ENCODE measurements at regions not wholly inside any gene's neighbourhood (a gene's known extent, or its start where the extent isn't known, plus 50 kb on each side); places are given as distances from the start of the nearest gene placed in this dataset.

GRCh38 chr10:76644476-76644875 lies 993.1 kb downstream of the KCNMA1 start:
- DNase-seq (ENCODE audit: low spot score in 2 of 2) = no peak
- 92 to 93% methylated on average over 2 of the region's 2 CpGs for WGBS, 2 donors
- H3K4me3 ChIP-seq (ENCODE audit: low read depth, poor library complexity, severe bottlenecking) = no peak overlapping the region
- intact Hi-C loops (cut with DNase I; ENCODE audit: low total_unique reads) = no loop called here
- no peak for TF ChIP-seq CTCF (IDR thresholded peaks at IDR 0.05)

- TF ChIP-seq POLR2A (IDR thresholded peaks at IDR 0.05) (no peak), CTCF (IDR thresholded peaks at IDR 0.05) (no peak)
- WGBS, 2 donors = 20 to 51% methylated on average over 4 of the region's 4 CpGs
- intact Hi-C loops (cut with DNase I; ENCODE audit: low total_unique reads) = no loop called here
- DNase-seq (ENCODE audit: low spot score in 2 of 2) = peak; percentile 50 to 89
- no peak overlapping the region for H3K4me3 ChIP-seq (ENCODE audit: low read depth, poor library complexity, severe bottlenecking)
Observed at GRCh38 chr10:76643511-76643911, 994.1 kb downstream of the KCNMA1 start.

GRCh38 chr10:76642358-76642757 lies 995.2 kb downstream of the KCNMA1 start:
- whole genome bisulfite sequencing, 2 donors = 63 to 66% methylated on average over 1 of the region's 1 CpG
- DNase-seq (ENCODE audit: low spot score in 2 of 2) = no peak
- no peak overlapping the region for H3K4me3 ChIP-seq (ENCODE audit: low read depth, poor library complexity, severe bottlenecking)
- intact Hi-C loops (cut with DNase I; ENCODE audit: low total_unique reads) = no loop called here
- TF ChIP-seq CTCF (IDR thresholded peaks at IDR 0.05) (no peak), POLR2A (IDR thresholded peaks at IDR 0.05) (no peak)

GRCh38 chr10:76641215-76641614 lies 996.4 kb downstream of the KCNMA1 start:
- TF ChIP-seq POLR2A (IDR thresholded peaks at IDR 0.05) (no peak), CTCF (IDR thresholded peaks at IDR 0.05) (no peak)
- DNase-seq (ENCODE audit: low spot score in 2 of 2) = no peak
- H3K4me3 ChIP-seq (ENCODE audit: low read depth, poor library complexity, severe bottlenecking) = no peak overlapping the region
- intact Hi-C loops (cut with DNase I; ENCODE audit: low total_unique reads) = no loop called here

GRCh38 chr10:76640806-76641205 lies 996.8 kb downstream of the KCNMA1 start:
- no peak for TF ChIP-seq CTCF (IDR thresholded peaks at IDR 0.05)
- TF ChIP-seq POLR2A (IDR thresholded peaks at IDR 0.05) = no peak
- WGBS, 2 donors = 86 to 90% methylated on average over 5 of the region's 5 CpGs
- DNase-seq (ENCODE audit: low spot score in 2 of 2) = no peak
- intact Hi-C loops (cut with DNase I; ENCODE audit: low total_unique reads) = no loop called here
- no peak overlapping the region for H3K4me3 ChIP-seq (ENCODE audit: low read depth, poor library complexity, severe bottlenecking)

- WGBS, 2 donors = 86 to 88% methylated on average over 1 of the region's 1 CpG
- TF ChIP-seq POLR2A (IDR thresholded peaks at IDR 0.05) (no peak), CTCF (IDR thresholded peaks at IDR 0.05) (no peak)
- no peak for DNase-seq (ENCODE audit: low spot score in 2 of 2)
- intact Hi-C loops (cut with DNase I; ENCODE audit: low total_unique reads) = no loop called here
- no peak overlapping the region for H3K4me3 ChIP-seq (ENCODE audit: low read depth, poor library complexity, severe bottlenecking)
Observed at GRCh38 chr10:76632767-76633051, 1004.9 kb downstream of the KCNMA1 start.

Measured in lower leg skin (tissue), 4 donors.